HG03175 (cell line): ENCODE measurements at regions not wholly inside any gene's neighbourhood (a gene's known extent, or its start where the extent isn't known, plus 50 kb on each side); places are given as distances from the start of the nearest gene placed in this dataset.

Experiments used
- ATAC-seq: cut with Tn5 transposase; IDR thresholded peaks from one replicate; pipeline ENCODE4 v1.9.1; 2021; ENCODE audit warnings: mild to moderate bottlenecking, moderate library complexity; ENCODE audit not compliant: unreplicated experiment

- ATAC-seq, result no peak
These were observed 134.6 kb downstream of the AASDHPPT start for GRCh38 chr11:106212081-106212480.

DNA sequence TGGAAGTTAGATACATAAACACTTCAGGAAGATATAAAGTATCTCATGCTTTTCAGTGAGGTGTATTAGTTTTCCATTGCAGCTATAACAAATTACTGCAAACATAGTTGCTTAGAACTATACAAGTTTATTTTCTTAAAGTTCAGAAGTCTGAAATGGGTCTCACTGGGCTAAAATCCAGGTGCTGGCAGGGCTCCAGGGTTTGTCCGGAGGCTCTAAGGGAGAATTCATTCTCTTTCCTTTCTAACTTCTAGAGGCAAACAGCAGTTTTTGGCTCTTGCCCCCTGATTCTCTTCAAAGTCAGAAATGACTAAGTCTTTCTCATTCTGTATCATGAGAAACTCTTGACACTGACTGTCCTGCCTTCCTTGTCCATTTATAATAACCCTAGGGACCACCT, 138.8 kb downstream of the AASDHPPT start:
- ATAC-seq, result no peak

- no peak for ATAC-seq
These were observed 140.0 kb downstream of the AASDHPPT start for GRCh38 chr11:106217456-106217855.

DNA sequence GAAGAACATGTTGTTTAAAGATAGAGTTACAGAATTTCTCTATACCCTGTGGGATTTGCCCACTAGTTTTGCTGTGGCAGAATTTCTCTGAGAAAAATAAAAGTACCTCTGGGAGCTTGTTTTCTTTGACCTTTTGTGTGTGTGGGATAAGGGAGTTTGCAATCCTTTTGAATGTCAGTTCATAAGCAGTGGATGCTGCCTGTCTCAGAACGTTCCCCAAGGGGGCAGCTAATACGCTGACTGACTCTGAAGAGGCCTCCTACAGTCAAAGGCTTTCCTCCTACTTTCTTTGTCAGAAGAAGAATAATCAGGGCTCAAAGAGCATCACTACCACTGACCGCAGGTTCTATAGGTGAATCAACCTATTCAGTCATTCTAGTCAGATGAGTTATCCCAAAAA, 140.6 kb downstream of the AASDHPPT start:
- no peak for ATAC-seq

- no peak for ATAC-seq
These were observed 145.2 kb downstream of the AASDHPPT start for GRCh38 chr11:106222626-106223025.

- no peak for ATAC-seq
These were observed 146.7 kb downstream of the AASDHPPT start for GRCh38 chr11:106224172-106224571.

DNA sequence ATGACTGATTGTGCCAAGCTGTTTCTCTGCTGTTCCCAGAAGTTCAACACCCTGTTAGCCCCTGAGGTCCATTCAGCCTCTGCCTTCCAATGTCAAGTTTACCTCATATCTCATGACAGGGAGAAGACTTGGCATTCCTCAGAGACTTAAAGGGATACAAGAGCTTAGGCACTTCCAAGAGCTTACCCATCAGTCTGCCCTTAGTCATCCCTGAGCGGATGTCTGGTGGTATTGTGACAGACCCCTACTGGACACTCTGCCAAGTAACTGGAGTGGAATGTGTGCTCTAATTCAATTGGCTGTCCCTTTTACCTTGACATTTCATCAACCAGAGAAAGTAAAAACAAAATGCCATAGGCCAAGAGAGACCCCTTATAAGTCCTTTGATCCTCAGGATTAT, 151.5 kb downstream of the AASDHPPT start:
- no peak for ATAC-seq

- ATAC-seq, result no peak
These were observed 154.1 kb downstream of the AASDHPPT start for GRCh38 chr11:106231591-106231990.

DNA sequence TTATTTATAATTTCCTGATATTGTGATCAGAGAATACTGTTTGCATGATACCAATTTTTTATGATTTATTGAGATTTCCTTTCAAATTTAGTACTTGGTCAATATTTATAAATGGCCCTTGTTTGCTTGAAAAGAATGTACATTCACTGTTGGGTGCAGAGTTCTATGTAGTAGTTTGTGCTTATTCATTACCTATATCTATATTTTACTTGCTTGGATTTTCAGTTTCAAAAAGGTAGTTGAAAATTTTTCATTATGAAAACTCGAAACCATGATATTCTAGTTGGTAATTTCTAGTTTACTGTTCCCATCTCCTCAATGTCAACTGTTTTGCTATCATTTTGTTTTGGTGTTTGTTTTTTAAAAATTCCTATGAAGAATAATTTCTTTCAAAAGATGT, 155.7 kb downstream of the AASDHPPT start:
- ATAC-seq, result no peak

- no peak for ATAC-seq
These were observed 157.3 kb downstream of the AASDHPPT start for GRCh38 chr11:106234794-106235193.

GRCh38 chr11:106236295-106236694, 158.8 kb downstream of the AASDHPPT start:
- ATAC-seq, result no peak

- no peak for ATAC-seq
These were observed 161.4 kb downstream of the AASDHPPT start for GRCh38 chr11:106238704-106239360.

GRCh38 chr11:106241601-106242257, 164.3 kb downstream of the AASDHPPT start:
- no peak for ATAC-seq

DNA sequence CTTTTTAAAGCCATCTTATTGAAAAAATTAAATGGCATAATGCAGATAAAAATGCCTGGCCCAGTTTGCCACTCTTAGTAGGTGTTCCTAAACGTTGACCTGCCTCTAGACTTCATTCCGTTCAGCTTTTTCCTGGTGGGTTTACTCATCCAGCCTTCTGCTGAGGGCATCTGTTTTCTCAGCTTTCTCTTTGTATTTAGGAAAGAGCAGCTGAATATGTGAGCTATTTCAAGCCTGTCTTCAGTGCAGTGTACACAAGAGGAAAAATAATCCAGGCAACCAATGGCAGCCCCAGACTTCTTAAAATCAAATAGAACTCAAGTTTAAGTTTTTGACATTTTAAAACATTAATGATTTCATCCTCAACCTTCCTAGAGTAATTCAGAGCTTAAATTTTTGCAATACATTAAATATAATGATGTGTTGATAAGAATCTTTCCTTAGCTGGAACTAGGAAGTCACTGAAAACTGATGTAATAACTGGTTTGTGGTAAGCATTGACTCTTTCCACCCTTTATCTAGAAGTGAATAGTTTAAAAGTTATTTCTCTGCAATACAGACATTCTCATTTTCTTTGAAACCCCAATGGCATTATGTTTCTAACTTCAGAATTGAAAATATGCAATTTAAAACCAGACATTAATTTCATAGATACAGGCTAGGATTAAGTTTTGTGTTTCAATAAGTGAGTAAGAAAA, 165.4 kb downstream of the AASDHPPT start:
- no peak for ATAC-seq

DNA sequence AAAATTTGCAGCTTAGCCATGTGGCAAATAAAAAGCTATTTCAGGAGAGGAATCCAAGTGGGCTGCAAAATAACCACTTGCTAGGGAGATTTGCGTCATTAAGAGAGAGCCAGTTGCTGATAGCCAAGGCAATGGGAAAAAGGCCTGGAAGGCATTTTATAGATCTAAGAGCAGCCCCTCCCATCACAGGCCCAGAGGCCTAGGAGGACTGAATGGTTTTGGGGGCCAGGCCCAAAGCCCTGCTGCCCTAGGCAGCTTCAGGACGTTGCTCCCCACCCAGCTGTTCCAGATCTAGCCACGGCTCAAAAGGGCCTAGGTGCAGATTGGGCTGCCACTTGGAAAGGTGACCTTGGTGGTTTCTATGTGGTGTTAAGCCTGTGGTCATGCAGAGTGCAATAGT, 169.0 kb downstream of the AASDHPPT start:
- no peak for ATAC-seq

DNA sequence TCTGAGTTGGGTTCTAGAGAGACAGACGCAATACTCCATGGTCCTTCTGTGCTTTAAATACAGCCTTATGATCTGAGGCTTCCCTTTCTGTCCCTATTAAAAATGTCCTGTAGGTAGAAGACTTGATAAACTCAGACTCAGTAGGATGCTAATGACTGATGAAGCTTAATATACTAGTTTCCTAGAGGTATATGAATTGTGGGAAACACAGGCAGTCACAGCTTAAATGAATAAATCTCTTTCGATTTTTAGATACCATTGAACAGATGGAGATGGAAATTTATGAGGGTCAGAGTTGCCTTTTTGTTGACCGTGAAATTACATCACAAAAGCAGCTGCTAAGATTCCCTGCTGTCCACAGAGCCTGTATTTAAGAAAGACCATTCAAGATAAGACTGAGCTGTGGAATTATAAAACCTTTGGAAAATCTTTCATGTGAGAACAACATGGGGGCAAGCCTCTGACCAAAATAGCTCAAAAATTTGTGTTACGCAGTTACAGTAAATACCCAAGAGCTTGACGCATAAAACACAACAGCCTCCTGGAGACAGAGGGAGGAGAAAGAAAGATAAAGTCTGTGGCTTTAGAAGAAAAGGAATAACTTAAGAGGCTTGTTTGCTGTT, 172.3 kb downstream of the AASDHPPT start:
- no peak for ATAC-seq

GRCh38 chr11:106262852-106263251, 185.4 kb downstream of the AASDHPPT start:
- no peak for ATAC-seq

DNA sequence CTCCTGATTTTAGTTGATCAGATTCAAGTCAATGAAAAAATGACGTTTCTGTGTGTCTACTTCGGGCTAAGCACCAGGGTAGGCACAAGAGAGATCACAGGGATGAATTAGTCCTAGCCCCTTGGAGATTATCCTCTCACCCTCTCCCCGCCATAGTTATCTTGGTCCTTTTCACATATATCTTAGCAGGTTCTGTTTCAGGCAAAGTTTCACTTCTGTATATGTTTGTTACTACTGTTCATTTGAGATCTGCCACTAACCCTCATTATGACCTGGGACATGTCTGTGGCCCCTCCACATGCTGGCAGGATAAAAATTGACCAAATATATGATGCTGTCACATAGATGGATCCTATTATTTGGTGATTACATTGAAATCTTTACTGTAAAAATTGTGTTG, 186.1 kb downstream of the AASDHPPT start:
- ATAC-seq, result no peak

- no peak for ATAC-seq
These were observed 193.6 kb downstream of the AASDHPPT start for GRCh38 chr11:106271086-106271485.

DNA sequence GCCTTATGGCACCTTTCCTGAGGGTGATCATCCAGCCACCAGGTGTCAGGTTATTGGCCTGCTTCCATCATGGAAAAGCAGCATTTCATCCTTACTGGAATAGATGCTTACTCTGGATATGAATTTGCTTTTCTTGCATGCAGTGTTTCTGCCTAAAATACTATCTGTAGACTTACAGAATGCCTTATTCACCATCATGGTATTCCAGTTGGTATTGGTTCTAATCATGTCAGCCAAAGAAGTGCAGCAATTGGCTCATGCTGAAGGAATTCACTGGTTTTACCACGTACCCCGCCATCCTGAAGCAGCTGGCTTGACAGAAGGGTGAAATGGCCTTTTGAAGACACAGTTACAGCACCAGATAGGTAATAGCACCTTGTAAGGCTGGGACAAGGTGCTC, 194.2 kb downstream of the AASDHPPT start:
- no peak for ATAC-seq

GRCh38 chr11:106275151-106275550, 197.7 kb downstream of the AASDHPPT start:
- ATAC-seq, result no peak

- no peak for ATAC-seq
These were observed 198.7 kb downstream of the AASDHPPT start for GRCh38 chr11:106276126-106276525.
